ENCODE measurements at regions not wholly inside any gene's neighbourhood (a gene's known extent, or its start where the extent isn't known, plus 50 kb on each side); places are given as distances from the start of the nearest gene placed in this dataset.

GRCh38 chr3:182083112-182083511, 371.4 kb downstream of the SOX2 start:
- H3K9me3 Mint-ChIP-seq = no peaks in the 10 kb centered on the region

DNA sequence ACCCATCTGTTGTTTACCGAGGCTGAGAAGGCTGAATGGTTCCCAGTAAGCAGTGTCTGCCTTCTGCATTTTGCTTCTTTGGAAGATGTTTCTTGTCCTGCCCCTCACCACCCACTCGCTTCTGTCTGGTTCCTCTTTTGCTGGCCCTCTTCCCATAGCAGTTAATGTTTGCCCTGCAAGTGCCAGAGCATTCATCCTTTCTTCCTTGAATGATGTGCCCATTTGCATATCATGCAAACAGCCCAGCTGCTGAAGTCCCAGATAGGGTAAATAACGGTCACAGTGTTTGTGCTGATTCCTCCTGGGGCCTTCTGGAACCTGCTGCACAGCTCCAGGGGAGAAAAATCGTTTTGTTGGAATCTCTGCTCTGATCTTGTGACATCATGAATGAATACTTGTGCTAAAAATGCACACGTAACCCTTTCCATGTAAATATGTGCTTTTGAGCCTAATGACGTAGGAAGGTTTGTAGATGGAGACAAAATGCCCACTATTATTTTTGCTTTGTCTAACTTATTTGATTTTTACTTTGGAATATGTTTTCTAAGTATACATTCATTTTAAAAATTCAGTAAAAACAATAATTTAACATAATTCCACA, 381.0 kb downstream of the SOX2 start:
- Mint-ChIP-seq H3K36me3 (no peaks in the 10 kb centered on the region), H3K4me3 (no peak overlapping the region), H3K27ac (no peak overlapping the region), H3K4me1 (no peaks in the 10 kb centered on the region), H3K9me3 (peaks cover 4% of the 10 kb centered on the region), H3K27me3 (no peaks in the 10 kb centered on the region)
- peak; percentile 48 for ATAC-seq

More at GRCh38 chr3:182083112-182083511, 371.4 kb downstream of the SOX2 start:
- Mint-ChIP-seq H3K27me3 (peaks cover 10% of the 10 kb centered on the region), H3K27ac (no peak overlapping the region), H3K36me3 (no peaks in the 10 kb centered on the region), H3K4me3 (no peak overlapping the region), H3K4me1 (no peaks in the 10 kb centered on the region)
- ATAC-seq = no peak

DNA sequence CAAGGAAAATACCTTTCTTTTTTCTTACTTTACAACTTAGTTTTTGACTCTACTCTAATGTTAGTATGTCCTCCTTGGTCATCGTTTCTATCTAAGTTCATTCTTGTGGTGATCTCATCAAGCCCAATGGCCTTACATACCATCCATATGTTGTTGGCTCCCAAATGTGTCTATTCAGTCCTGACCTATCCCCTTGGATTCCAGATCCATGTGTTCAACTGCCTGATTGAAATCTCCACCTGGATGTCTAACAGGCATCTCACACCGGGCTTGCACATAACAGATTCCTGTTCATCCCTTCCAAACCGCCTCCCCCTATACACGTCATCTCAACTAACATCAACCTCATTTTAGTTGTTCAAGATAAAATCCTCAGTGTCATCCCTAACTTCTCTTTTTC, 382.6 kb downstream of the SOX2 start:
- no peaks in the 10 kb centered on the region for H3K36me3 Mint-ChIP-seq
- no peaks in the 10 kb centered on the region for H3K27me3 Mint-ChIP-seq
- H3K4me3 Mint-ChIP-seq = no peak overlapping the region
- H3K27ac Mint-ChIP-seq = no peak overlapping the region
- peaks cover 4% of the 10 kb centered on the region for H3K9me3 Mint-ChIP-seq
- no peak for ATAC-seq
- no peaks in the 10 kb centered on the region for H3K4me1 Mint-ChIP-seq

GRCh38 chr3:182104881-182105280, 393.2 kb downstream of the SOX2 start:
- no peaks in the 10 kb centered on the region for H3K27me3 Mint-ChIP-seq
- H3K9me3 Mint-ChIP-seq = peaks cover 13% of the 10 kb centered on the region
- no peak overlapping the region for H3K27ac Mint-ChIP-seq
- H3K4me3 Mint-ChIP-seq = no peak overlapping the region
- H3K4me1 Mint-ChIP-seq = no peaks in the 10 kb centered on the region
- no peaks in the 10 kb centered on the region for H3K36me3 Mint-ChIP-seq
- no peak for ATAC-seq

- Mint-ChIP-seq H3K4me1 (no peaks in the 10 kb centered on the region), H3K27me3 (no peaks in the 10 kb centered on the region), H3K4me3 (no peak overlapping the region), H3K9me3 (peaks cover 12% of the 10 kb centered on the region), H3K27ac (no peak overlapping the region), H3K36me3 (no peaks in the 10 kb centered on the region)
- ATAC-seq = no peak
Observed at GRCh38 chr3:182105875-182106274, 394.1 kb downstream of the SOX2 start.

GRCh38 chr3:182108371-182108770, 396.6 kb downstream of the SOX2 start:
- no peak for ATAC-seq
- no peaks in the 10 kb centered on the region for H3K36me3 Mint-ChIP-seq
- no peaks in the 10 kb centered on the region for H3K27me3 Mint-ChIP-seq
- H3K4me1 Mint-ChIP-seq = no peaks in the 10 kb centered on the region
- H3K4me3 Mint-ChIP-seq = no peak overlapping the region
- H3K27ac Mint-ChIP-seq = no peak overlapping the region
- peaks cover 7% of the 10 kb centered on the region for H3K9me3 Mint-ChIP-seq

GRCh38 chr3:182111967-182112366, 400.2 kb downstream of the SOX2 start:
- no peak overlapping the region for H3K4me3 Mint-ChIP-seq

DNA sequence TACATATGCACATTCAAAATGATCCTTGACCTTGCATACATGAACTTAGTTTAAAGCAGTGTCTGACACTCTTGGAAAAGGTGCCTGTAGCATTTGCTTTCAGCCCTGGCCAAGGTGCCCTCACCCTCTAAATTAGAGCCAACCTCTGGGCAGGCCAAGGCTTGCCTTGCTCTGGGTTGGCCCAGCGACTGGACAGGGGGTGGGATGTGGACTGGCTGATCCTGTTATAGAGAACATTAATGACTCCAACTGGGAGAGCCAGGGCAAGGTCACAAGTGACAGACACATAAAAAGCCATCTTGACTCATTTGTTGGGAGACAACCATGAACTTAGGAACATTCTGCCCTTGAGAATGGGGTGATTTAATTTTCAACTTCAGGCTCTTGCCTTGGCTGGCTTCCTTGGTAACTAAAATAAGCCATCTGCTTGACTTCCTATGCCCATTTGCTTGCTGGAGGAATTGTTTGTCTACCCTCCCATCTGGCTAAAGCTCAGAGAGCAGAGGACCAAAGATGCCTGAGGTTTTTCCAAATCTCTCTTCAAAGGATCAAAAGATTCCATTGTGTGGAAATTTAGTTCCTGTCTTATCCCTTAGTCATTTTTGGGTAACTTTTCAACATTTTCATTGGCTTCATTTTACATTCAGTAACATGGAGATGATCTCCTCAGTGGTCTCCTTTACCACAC, 403.7 kb downstream of the SOX2 start:
- peak; percentile 12 for ATAC-seq
- Mint-ChIP-seq H3K9me3 (peaks cover 4% of the 10 kb centered on the region), H3K4me3 (no peak overlapping the region), H3K27ac (no peak overlapping the region), H3K36me3 (no peaks in the 10 kb centered on the region), H3K27me3 (no peaks in the 10 kb centered on the region), H3K4me1 (no peaks in the 10 kb centered on the region)

More at GRCh38 chr3:182111967-182112366, 400.2 kb downstream of the SOX2 start:
- Mint-ChIP-seq H3K36me3 (no peaks in the 10 kb centered on the region), H3K9me3 (peaks cover 10% of the 10 kb centered on the region), H3K27me3 (no peaks in the 10 kb centered on the region), H3K4me1 (no peaks in the 10 kb centered on the region), H3K27ac (no peak overlapping the region)
- ATAC-seq = no peak

GRCh38 chr3:182116386-182116785, 404.7 kb downstream of the SOX2 start:
- peaks cover 4% of the 10 kb centered on the region for H3K9me3 Mint-ChIP-seq
- H3K27me3 Mint-ChIP-seq = no peaks in the 10 kb centered on the region
- no peaks in the 10 kb centered on the region for H3K36me3 Mint-ChIP-seq
- no peak for ATAC-seq
- no peaks in the 10 kb centered on the region for H3K4me1 Mint-ChIP-seq
- H3K4me3 Mint-ChIP-seq = no peak overlapping the region
- no peak overlapping the region for H3K27ac Mint-ChIP-seq

DNA sequence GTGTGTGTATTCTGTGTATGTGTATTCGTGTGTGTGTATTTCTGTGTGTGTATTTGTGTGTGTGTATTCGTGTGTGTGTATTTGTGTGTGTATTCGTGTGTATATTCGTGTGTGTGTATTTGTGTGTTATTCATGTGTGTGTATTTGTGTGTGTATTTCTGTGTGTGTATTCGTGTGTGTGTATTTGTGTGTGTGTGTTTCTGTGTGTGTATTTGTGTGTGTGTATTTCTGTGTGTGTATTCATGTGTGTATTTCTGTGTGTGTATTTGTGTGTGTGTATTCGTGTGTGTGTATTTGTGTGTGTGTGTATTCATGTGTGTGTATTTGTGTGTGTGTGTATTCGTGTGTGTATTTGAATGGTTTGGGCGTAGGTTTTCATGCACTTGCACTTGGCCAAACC, 405.4 kb downstream of the SOX2 start:
- no peak overlapping the region for H3K27ac Mint-ChIP-seq
- H3K36me3 Mint-ChIP-seq = no peaks in the 10 kb centered on the region
- no peak for ATAC-seq
- H3K27me3 Mint-ChIP-seq = no peaks in the 10 kb centered on the region
- H3K4me3 Mint-ChIP-seq = no peak overlapping the region
- peaks cover 4% of the 10 kb centered on the region for H3K9me3 Mint-ChIP-seq
- H3K4me1 Mint-ChIP-seq = no peaks in the 10 kb centered on the region

DNA sequence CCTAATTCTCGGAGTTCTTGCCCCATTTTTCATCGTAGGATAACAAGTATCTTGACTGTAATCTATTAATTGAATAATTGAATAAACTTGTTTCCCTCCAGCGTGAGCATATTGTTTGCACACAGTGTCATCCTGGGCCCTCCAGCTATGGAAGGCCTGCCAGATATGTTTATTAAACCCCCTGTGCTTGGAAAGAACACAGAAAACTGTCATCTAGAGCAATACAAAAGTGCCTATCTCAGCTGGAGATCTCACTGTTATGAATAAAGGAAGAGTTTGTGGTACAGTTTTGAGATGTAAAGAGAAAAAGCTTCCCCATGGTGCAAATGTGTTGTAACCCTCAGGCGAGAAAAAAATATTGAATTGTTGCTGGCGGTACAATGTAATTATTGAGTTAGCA, 405.9 kb downstream of the SOX2 start:
- no peaks in the 10 kb centered on the region for H3K4me1 Mint-ChIP-seq
- no peak overlapping the region for H3K27ac Mint-ChIP-seq
- H3K36me3 Mint-ChIP-seq = no peaks in the 10 kb centered on the region
- no peak for ATAC-seq
- H3K4me3 Mint-ChIP-seq = no peak overlapping the region
- H3K27me3 Mint-ChIP-seq = no peaks in the 10 kb centered on the region
- peaks cover 4% of the 10 kb centered on the region for H3K9me3 Mint-ChIP-seq

- Mint-ChIP-seq H3K4me3 (no peak overlapping the region), H3K9me3 (peaks cover 4% of the 10 kb centered on the region), H3K36me3 (no peaks in the 10 kb centered on the region), H3K27ac (no peak overlapping the region), H3K27me3 (no peaks in the 10 kb centered on the region), H3K4me1 (no peaks in the 10 kb centered on the region)
- ATAC-seq = no peak
Observed at GRCh38 chr3:182118066-182118465, 406.3 kb downstream of the SOX2 start.

DNA sequence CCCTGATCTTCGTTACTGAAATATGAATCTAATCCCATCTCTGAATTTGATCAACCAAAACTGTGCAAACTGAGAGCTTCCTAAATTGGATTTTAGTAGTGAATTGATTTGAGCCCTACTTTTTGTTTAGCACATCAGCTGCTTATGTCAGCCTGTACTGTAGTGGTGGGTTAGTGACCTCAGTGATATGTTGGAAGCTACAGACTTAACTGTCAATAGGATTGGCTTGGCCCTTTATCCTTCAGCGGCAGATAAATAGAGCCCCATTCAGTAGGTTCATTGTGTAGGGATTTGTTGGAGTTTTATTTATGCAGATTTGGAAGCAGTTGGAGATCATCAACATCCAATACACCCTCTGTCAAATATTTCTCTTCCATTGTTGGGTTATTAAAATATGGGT, 409.7 kb downstream of the SOX2 start:
- H3K4me1 Mint-ChIP-seq = no peaks in the 10 kb centered on the region
- H3K4me3 Mint-ChIP-seq = no peak overlapping the region
- H3K27me3 Mint-ChIP-seq = no peaks in the 10 kb centered on the region
- no peak for ATAC-seq
- no peaks in the 10 kb centered on the region for H3K9me3 Mint-ChIP-seq
- no peak overlapping the region for H3K27ac Mint-ChIP-seq
- H3K36me3 Mint-ChIP-seq = no peaks in the 10 kb centered on the region

DNA sequence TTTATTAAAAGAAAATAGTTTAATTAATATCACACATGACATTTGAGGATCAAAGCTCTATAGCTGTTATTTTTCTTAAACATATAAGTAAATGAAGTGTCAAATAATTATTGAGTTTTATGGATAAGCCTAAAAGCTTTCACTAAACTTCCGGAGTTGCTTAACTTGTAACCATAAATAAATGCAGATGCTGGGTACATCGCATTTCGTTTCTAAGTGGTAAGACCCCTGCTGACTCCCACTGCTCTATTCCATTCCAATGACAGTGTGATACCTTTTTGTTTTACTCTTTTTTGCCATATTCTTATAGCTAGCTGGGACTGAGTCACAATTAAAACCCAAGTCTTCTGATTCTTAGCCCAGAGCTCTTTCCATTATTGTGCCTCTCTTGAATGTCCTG, 411.1 kb downstream of the SOX2 start:
- Mint-ChIP-seq H3K4me1 (no peaks in the 10 kb centered on the region), H3K27me3 (no peaks in the 10 kb centered on the region)

DNA sequence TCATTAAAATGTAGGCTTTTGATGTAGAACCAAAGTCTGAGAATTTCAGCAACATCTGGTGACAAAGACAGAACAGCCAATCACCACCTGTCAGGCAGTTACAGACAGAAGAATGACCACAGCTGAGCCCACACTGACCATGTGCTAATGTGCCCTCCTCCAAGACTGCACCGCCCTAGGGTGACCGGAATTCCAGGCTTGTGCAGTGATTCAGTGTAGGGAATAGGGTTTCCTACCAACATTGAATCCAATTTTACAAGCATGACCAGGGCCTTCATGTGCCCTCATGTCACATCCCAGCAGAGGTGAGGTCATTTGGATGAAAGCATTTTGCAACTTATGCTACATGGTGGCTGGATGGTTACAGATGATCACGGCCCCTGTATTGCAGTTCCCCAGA, 412.5 kb downstream of the SOX2 start:
- peak; percentile 53 for ATAC-seq

More for the DNA sequence above, 411.1 kb downstream of the SOX2 start:
- no peaks in the 10 kb centered on the region for H3K9me3 Mint-ChIP-seq
- no peaks in the 10 kb centered on the region for H3K36me3 Mint-ChIP-seq
- H3K27ac Mint-ChIP-seq = no peak overlapping the region
- H3K4me3 Mint-ChIP-seq = no peak overlapping the region
- ATAC-seq = no peak

GRCh38 chr3:182124716-182125115, 413.0 kb downstream of the SOX2 start:
- H3K9me3 Mint-ChIP-seq = no peaks in the 10 kb centered on the region
- H3K27me3 Mint-ChIP-seq = no peaks in the 10 kb centered on the region

More for the DNA sequence above, 412.5 kb downstream of the SOX2 start:
- Mint-ChIP-seq H3K27ac (no peak overlapping the region), H3K4me1 (no peaks in the 10 kb centered on the region), H3K36me3 (no peaks in the 10 kb centered on the region), H3K9me3 (no peaks in the 10 kb centered on the region), H3K27me3 (no peaks in the 10 kb centered on the region), H3K4me3 (no peak overlapping the region)

More at GRCh38 chr3:182124716-182125115, 413.0 kb downstream of the SOX2 start:
- no peak overlapping the region for H3K4me3 Mint-ChIP-seq
- H3K4me1 Mint-ChIP-seq = no peaks in the 10 kb centered on the region
- no peaks in the 10 kb centered on the region for H3K36me3 Mint-ChIP-seq
- H3K27ac Mint-ChIP-seq = no peak overlapping the region
- no peak for ATAC-seq

All from stimulated activated memory B cell treated with anti-CD40 and anti-IgM and Interleukin-4, amounts not matched to agents 10 μg/mL and 1 μg/mL and 100 μg/mL, for 72 hours (primary cell).